OCI-LY1 (cell line): ENCODE measurements at regions not wholly inside any gene's neighbourhood (a gene's known extent, or its start where the extent isn't known, plus 50 kb on each side); places are given as distances from the start of the nearest gene placed in this dataset.

Source experiments
- EZH2 ChIP-seq: fragments of 200-600 bp; sonication (generic), shearing (Covaris generic); IDR thresholded peaks from 2 replicates; pipeline ENCODE4 v1.8.0; 2017; ENCODE audit warnings: borderline replicate concordance, mixed run types, mild to moderate bottlenecking, antibody characterized with exemption, low read length, moderate library complexity, mixed read lengths
- TF ChIP-seq, protein P1 (sequence below): fragments of 200-600 bp; sonication (generic), shearing (Covaris generic); IDR thresholded peaks from 2 replicates; pipeline ENCODE4 v1.5.1; 2017; ENCODE audit warnings: mild to moderate bottlenecking, antibody characterized with exemption, low read length, moderate library complexity, mixed read lengths

DNA sequence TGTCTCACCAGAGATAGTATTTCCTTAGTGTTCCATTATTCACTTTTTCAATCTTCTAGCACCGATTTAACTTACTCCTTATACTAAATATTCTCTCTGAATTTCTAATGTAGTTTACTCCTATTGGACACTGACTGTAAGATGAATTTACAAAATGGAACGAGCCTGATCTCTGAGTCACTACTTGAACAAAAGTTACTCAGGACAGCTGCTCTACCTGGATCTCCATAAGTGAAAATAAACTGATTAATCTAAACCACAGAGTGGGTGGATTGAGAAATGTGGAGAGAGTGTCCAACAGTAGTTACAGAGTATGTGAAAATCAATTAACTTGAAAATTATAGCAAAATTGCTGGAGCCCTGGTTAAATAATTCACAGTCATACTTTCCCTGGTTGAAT, 141.7 kb upstream of the CHORDC1 start:
- TF ChIP-seq, protein P1, sequence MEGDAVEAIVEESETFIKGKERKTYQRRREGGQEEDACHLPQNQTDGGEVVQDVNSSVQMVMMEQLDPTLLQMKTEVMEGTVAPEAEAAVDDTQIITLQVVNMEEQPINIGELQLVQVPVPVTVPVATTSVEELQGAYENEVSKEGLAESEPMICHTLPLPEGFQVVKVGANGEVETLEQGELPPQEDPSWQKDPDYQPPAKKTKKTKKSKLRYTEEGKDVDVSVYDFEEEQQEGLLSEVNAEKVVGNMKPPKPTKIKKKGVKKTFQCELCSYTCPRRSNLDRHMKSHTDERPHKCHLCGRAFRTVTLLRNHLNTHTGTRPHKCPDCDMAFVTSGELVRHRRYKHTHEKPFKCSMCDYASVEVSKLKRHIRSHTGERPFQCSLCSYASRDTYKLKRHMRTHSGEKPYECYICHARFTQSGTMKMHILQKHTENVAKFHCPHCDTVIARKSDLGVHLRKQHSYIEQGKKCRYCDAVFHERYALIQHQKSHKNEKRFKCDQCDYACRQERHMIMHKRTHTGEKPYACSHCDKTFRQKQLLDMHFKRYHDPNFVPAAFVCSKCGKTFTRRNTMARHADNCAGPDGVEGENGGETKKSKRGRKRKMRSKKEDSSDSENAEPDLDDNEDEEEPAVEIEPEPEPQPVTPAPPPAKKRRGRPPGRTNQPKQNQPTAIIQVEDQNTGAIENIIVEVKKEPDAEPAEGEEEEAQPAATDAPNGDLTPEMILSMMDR, result no peak
- TF ChIP-seq EZH2, result no peak
